Stimulated activated CD8-positive, alpha-beta memory T cell treated with anti-CD3 and anti-CD28 coated beads, Interleukin-15, amount 100 ng/mL, for 4 hours (primary cell): ENCODE measurements at regions not wholly inside any gene's neighbourhood (a gene's known extent, or its start where the extent isn't known, plus 50 kb on each side); places are given as distances from the start of the nearest gene placed in this dataset.

ENCODE experiments used
- DNase-seq, 2 donors: peaks; one replicate each; pipeline ENCODE4 v3.0.0-alpha.2; 2020; ENCODE audit warnings: low read depth in 2 of 2

DNA sequence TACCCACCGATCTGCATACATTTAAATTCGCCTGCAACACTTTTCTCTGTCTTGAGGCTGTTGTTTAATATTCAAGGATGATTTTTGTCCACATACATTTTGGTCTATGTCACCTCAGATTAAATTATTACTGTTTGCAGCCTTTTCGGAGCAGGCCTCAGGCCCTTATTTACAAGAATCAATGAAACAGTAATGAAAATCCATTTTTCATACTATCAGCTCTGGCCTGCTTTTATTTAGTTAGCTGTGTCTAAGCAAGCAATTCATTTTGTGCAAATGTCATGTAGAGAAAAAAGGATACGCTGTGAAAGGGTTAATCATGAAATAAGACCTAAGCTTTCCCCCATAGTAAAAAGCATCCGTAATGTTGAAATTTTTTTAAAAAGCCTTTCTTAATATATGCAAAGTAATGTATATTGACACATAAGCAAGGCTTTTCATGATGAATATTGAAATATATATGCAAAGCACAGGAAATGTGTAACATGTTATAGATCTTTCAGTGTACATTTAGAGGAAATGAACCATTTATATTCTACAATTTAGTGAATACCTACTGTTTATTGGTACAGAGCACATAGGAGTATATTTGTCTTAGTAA lies 1135.3 kb upstream of the ZEB2 start:
- DNase-seq, result no peak

DNA sequence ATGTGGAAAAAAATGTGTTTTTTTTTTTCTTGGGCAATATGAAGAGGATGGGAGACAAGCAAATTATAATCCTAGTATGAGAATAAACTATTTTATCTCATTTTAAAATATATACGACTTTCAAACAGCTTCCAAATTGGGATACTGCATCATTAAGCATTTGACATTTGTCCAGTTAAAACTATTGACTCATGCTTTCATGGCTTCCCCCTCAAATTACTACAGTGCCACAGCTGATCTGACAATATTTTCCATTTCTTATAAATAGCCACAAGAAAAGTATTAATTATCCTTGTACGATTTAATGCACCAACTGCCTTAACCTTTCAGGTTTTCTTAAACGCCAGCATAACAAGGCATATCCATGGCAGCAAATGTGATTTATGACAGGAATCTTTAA lies 1134.8 kb upstream of the ZEB2 start:
- DNase-seq, result no peak

DNA sequence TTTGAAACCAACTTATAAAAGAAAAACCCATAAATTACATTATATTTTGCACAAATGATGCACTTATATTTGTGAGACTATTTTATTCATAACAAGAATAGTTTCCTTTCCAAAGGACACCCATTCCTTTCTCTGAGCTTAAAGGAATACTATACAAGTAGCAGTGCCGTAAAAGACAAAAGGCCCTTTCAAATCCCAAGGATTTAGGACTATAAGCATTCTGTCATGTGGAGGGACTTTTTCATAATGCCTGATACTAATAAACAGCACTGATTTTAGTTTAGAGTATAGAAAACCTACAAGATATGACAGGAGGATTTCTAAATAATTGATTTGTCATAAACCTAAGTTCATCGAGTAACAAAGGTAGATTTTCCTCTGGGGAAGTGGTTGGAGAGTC lies 1134.2 kb upstream of the ZEB2 start:
- no peak for DNase-seq

DNA sequence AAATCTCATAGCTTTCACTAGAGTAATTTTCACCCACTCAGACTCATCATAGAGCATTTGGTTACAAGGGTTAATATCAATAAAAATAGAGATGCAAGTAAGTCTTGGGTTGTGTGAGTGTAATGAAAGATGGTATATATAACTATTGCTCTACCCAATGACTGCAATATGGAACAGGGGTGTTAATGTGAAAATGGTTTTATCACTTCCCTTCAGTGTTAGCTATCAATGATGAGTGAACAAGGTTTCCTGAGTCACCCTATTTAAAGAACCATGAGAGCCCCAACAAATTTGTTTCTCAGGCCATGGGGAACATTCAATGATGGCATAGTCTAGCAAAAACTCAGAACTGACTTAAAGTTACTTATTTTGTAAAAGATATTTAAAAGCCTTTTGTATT lies 1133.6 kb upstream of the ZEB2 start:
- no peak for DNase-seq

DNA sequence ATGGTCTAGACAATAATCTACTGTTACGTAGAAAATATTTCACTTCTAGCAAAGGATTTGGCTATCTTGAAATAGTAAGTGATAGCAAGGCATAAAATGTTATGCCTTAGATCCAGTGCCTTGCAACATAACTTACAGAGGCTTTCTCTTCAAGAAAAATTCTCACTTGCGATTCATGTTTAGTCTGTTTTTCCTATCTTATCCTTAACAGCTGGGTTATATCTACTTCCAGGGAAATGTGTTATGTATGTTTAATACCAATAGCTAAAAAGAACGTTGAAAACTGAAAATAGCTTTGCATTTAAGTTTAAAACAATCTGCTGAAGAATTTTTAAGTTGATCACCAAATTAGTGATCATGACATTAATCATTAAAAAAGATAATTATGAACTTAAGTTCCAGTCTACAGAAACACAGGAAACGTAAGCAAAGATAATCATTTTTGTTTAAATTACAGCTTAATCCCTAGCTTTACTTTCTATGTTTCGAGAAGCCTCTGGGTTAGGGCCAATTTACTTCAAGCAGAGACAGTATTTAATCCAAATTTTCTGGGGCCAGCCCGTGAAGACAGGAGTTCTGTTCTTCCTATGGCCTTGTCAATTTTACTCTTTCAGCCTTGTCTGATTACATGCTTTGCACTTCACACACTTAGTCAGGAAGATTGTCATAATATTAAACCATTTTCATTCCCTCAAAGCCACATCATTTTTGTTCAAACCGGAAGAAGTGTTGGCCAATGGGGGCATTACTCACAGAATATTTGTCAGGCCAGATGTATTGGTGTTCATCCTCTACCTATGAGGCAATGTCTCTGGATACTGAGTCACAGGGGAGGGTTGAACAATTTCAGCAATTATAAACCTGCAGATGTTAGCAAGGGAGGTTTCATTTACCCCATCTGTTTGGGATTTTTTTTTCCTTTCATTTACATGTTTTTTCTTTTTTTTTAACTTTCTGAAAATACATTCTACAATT lies 1132.9 kb upstream of the ZEB2 start:
- no peak for DNase-seq

DNA sequence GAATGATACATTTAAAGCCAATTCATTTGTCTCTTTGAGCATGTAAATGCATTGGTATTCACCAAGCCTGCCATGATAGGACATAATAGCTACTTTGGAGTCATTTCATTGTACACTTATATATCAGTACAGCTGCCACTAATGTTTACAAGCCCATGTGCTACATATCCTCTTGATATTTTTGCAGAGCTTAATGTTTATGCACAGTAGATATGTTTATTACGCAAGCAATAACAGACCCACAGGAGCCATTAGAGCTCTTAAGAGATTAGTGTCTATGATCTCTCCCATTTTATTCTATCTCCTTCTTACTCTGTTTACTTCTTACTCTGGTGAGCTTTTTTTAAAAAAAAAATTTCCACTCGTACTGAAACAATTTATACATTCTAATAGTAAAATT lies 1132.1 kb upstream of the ZEB2 start:
- no peak for DNase-seq

DNA sequence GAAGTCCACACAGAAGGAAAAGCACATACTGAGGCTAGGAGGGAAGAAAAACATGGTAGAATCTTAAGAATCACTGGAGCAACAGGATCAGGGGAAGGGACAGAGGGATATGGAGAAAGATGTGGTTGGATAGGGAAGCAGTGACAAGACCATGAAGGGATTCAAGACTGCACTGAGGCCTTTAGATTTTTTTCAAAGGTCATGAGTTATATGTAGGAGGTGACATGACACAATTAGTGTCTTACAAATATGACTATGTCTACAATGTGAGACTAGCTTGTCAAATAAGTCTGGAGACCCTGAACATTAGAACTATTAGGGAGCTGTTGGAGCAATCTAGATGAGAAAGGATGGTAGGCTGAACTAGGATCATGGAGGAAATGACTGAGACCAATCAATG lies 1130.3 kb upstream of the ZEB2 start:
- no peak for DNase-seq

DNA sequence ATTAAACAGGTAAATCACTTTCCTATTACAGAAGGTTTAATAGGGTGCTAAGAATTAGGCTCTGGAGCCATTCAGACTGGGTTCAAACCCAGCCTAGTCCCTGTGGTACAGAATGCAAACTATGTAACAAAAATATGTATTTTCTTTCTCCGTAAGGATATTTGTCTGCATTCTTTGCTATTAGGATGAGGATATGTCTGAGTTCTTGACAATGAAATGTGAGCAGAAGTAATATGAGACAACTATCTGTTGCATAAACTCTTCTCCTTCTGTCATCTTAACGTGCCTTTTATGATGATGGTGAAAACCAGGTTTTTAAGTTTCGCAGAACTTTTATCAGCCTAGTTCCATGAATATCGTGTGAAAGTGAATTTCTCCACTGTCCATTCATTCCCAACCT lies 1129.1 kb upstream of the ZEB2 start:
- DNase-seq, result no peak

DNA sequence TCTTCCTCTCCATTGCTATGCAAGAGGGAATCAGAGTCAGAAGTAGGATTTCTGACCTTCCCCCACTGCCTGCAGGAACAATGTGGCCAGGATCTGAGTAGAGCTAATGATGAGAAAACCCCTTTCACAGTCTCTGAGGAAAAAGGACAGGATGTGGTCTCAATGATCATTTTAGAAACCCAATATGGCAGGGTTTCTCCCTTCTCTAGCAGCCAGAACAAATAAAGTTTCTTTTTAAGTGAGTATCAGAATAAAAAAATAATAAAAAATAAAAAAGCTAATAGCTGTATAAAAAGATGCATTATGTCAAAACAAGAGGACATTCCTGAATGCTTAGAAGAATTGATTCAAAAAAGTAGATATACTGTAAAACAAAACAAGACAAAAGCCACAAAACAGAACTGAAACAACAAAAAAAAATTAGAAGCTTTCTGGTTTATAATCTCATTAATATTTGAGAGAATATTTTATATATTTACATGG lies 1124.9 kb upstream of the ZEB2 start:
- no peak for DNase-seq

DNA sequence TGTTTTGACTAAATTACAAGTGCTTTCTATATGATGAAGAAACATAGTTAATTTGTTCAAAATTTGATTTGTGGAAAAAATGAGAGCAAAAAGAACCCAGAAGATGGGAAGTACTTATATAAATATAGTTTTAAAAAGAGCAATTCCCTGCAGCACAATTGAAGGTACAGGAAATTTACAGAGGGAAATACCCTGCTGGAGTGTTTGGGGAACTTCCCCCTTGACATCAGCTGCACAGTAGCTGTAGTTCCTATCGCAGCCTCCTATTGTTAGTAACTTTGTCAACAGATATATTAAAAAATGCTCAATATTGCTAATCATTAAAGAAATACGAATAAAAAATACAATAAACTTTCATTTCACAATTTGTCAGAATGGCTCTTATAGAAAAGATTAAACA lies 1118.8 kb upstream of the ZEB2 start:
- DNase-seq, result no peak

DNA sequence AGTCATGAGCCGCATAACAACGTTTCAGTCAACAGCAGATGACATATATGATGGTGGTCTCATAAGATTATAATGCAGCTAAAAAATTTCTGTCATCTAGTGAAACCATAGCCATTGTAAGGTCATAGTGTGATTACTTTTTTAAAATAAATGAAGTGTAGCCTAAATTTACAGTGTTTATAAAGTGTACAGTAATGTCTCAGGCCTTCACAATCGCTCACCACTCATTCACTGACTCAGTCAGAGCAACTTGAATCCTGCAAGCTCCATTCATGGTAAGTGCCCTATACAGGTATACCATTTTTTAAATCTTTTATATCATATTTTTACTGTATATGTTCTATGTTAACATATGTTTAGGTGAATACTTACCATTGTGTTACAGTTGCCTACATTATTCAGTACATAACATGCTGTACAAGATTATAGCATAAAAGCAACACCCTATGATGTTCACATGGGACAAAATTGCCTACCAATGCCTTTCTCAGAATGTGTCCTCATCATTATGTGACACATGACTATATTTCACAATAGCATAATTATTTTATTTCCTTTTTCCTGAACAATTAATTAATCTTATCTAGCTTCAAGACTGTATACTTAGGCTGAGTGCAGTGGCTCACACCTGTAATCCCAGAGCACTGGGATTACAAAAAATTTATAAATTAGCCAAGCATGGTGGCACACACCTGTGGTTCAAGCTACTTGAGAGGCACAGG lies 1115.9 kb upstream of the ZEB2 start:
- DNase-seq, result no peak

DNA sequence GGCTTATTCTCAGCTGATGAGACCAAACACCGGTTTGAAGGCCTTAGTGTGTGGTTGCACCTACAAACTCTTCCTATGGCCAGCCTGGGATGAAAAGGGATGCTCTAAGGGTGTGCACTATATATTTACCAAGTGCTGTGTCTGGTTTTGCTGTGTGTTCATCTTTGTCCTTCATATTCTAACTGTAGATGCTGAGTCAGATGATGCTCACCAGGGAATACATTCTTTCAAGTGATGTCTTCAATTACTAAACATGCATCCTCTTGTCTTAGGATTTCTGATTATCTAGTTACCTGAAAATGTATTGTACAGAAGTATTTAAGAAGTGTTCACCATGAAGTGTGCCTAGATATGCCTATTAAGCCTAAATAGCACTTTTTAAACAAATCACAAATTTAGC lies 1111.6 kb upstream of the ZEB2 start:
- no peak for DNase-seq

DNA sequence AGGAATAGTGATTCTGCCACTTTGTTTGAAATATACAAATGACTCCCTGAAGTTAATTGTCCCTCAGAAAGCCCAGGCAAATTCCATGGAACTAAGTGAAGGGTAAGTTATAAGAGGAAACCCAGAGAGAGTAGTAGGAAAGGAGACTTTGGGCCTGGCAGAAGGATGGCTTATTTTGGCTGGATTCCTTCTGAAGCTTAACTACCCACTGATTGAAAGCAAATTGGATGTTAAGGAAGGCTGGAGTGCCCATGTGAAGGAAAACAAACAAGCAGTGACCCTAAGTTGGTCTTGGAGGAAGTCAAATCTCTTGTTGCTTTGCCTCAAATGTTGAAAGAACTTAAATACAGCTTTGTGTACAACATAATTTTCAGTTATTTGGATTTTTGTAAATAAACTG lies 1106.4 kb upstream of the ZEB2 start:
- DNase-seq, result no peak

DNA sequence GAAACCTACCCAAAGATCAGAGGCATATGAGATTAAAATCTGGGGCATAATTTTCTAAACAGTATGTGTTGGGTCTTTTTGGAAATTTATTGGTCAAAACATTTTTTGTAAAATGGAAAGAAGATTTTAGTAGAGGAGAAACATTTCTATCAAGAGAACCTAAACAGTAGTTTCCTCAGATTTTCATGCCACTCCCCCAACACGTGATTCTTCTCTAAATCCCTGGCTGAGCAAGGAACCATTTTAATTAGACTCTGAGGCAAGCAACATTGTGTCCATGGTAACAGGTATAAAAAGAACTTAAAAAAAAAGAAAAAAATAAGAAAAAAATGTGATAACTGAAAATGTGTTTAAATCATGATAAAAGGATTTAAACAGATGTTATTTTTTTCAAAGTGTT lies 1105.2 kb upstream of the ZEB2 start:
- DNase-seq, result no peak

DNA sequence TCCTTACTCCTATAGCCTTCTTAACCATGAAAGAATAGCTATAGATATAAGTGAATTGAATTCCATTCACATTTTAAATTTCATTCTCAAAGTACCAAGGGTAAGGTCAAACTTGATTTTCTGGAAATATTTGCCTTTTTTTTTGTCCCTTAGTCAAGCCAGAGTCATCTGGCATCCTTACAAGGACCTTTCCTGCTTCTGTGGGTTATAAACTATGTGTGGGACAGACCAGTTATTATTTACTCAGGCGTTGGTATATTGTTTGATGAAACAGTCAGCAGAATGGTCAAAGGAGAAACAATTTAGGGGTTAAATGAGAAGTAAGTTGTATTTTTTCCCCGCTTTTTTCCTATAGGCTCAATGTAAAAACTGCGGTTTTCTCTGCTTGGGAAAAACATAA lies 1103.2 kb upstream of the ZEB2 start:
- no peak for DNase-seq

DNA sequence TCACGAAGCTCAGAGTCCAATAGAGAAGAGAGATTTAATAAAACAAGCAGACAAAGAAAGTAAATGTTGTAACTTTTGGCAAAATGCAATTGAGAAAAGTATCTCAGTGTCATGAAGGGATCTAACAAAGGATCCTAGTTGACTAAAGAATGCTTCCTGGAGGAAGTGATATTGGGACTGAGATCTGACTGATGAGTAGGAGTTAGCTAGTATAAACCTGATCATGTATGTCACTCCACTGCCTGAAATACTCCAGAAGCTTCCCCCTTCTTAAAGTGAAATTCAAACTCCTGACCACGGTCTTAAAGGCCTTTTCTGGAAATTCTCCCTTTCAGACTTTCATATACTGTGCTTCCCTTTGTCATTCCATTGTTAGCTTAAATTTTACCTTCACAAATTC lies 1102.4 kb upstream of the ZEB2 start:
- DNase-seq, result no peak

DNA sequence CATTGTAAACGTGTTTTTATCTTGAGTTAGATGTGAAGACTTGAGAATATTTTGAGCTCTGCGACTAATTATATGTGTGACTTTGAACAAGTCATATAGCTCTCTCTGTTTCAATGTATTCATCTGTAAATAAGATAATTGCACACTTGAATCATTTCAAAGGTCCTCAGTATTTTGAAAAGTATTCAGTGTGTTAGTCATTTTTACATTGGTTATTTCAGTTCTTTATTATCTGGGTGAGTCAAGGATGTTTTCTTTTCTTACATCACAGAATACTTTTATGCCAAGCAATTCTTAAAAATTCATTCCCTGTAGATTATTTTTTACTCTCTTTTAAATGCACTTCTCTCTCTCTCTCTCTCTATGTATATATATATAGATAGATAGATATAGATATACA lies 1098.0 kb upstream of the ZEB2 start:
- no peak for DNase-seq

DNA sequence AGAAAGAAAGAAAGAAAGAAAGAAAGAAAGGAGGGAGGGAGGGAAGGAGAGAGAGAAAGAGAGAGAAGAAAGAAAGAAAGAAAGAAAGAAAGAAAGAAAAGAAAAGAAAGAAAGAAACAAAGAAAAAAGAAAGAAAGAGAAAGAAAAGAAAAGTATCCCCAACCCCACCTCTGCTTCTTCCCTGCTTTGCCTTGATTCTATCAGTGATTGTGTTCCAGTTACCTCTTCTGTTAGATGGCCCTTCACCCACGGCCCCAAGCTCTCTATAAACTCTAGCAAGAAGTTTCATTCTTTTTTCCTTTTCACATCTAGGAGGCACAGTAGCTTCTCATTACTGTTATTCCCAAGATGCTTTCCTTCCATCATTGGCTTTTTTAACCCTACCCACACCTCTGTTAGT lies 1097.5 kb upstream of the ZEB2 start:
- DNase-seq, result no peak

DNA sequence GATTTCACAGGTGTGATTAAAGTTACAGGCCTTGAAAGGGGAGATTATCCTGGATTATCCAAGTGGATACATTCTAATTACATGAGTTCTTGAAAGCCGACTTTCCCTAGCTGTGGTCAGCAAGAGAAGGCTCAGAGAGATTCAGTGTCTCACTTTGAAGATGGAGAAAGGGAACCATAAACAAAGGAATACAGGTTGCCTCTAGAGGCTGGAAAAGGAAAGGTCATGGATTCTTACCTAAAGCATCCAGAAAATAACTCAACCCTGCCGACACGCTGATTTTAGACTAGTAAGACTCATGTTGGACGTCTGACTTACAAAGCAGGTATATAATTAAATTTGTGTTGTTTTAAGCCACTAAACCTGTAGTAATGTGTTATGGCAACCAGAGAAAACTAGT lies 1095.7 kb upstream of the ZEB2 start:
- DNase-seq, result no peak

DNA sequence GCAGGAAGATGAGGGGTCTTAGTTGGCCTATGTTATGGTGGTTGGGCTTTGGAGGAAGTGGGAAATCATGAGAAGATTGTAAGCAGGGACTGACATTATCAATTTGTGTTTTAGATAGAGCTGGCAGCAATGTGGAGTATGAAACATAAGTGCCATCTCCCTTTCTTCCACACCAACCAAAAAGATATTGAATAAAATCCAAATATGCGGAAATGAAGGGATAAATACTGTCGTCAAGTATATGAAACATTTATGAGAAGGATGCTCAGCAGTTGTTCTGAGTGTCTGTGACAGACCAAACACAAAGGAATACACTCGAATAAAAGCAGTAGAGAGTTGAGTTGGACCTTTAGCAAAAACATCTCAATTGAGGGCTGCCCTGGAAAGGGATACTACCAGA lies 1090.0 kb upstream of the ZEB2 start:
- DNase-seq, result no peak

DNA sequence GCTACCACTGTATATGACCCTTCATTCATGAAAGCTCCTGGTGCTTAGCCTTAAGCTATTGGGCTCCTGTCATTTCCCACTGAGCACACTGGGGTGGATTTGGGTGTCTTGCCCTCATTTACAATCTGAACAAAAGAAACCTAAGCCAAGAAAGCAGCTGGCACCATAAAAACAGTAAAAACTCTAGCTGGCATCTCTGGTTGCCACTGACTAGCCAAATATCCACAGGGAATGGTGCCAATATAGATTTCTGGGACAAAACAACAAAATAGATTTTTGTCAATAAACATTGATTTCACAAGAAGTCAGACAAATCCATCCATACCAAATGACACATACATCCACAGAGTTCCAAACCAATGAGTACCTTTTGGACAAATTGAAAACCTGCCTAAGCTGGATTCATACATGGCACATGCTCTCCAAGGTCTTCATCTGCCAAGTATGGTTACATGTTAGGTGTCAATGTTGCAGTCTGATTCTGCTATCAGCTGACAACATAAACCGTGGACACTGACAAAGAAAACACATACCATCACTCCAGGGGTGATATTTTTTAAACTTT lies 1081.5 kb upstream of the ZEB2 start:
- no peak for DNase-seq

DNA sequence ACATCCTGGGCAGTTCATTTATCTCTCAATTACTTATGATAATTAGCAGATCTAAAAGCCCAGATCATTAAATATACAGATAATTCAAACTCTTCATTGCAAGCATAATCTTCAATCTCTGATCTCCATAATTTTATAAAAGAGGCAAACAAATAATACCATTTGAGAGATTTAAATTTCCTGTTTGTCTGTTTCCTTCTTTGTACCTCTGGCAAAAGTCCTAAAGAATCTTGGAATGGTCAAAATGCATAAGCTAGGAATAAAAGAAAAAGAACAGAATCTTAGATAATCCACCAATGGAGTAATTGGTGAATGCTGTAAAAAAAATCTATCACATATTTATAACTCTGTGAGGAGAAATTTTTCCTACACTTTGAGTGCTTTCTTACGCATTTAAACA lies 1080.9 kb upstream of the ZEB2 start:
- DNase-seq, result no peak
